ENCODE measurements at regions not wholly inside any gene's neighbourhood (a gene's known extent, or its start where the extent isn't known, plus 50 kb on each side); places are given as distances from the start of the nearest gene placed in this dataset.

DNA sequence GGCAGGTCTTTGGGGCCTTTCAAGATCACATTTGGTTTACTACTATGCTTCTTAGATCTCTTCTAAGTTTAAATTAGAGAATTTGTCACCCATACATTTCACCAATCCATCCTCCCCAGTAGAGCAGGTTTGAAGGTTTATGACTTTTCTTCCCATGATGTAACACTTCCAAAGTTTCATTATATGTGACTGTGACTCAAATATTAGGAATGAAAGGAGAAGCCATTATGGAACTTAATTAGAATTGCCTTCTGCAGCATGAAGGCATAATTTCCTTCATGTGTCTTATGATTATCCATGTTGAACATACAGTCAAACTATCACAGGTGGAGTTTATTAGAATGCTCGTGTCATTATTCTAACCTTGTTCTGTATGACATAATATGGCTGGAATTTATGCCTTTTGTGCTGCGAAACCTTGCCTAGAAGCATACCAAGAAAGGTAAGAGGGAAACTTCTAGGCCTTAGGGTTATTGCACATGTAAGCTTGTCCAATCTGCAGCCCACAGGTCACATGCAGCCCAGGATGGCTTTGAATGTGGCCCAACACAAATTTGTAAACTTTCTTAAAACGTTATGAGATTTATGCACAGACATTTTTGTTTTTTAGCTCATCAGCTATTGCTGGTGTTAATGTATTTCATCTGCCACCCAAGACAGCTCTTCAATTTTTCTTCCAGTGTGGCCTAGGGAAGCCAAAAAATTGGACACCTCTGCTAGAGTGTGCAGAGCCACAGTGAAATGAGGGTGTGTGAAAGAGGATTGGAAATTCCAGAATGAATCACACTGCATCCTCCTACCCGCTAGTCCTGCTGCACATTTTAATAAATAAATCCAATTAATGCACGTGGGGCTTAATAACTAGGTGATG is 133.6 kb downstream of the TMEM26 start:
- no peak for DNase-seq (ENCODE audit: low read depth)
- no peak overlapping the region for H3K4me3 ChIP-seq (ENCODE audit: low read length)

GRCh38 chr10:61318429-61318828 is 134.8 kb downstream of the TMEM26 start:
- DNase-seq (ENCODE audit: low read depth), result no peak
- no peak overlapping the region for H3K4me3 ChIP-seq (ENCODE audit: low read length)

More for the DNA sequence above, 133.6 kb downstream of the TMEM26 start:
- TF ChIP-seq, protein P1, sequence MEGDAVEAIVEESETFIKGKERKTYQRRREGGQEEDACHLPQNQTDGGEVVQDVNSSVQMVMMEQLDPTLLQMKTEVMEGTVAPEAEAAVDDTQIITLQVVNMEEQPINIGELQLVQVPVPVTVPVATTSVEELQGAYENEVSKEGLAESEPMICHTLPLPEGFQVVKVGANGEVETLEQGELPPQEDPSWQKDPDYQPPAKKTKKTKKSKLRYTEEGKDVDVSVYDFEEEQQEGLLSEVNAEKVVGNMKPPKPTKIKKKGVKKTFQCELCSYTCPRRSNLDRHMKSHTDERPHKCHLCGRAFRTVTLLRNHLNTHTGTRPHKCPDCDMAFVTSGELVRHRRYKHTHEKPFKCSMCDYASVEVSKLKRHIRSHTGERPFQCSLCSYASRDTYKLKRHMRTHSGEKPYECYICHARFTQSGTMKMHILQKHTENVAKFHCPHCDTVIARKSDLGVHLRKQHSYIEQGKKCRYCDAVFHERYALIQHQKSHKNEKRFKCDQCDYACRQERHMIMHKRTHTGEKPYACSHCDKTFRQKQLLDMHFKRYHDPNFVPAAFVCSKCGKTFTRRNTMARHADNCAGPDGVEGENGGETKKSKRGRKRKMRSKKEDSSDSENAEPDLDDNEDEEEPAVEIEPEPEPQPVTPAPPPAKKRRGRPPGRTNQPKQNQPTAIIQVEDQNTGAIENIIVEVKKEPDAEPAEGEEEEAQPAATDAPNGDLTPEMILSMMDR (conservative IDR thresholded peaks at IDR 0.05; ENCODE audit: low read length), result no peak

GRCh38 chr10:61317706-61318105 is 135.5 kb downstream of the TMEM26 start:
- TF ChIP-seq, protein P1 (conservative IDR thresholded peaks at IDR 0.05; ENCODE audit: low read length), result no peak
- DNase-seq (ENCODE audit: low read depth), result no peak
- H3K4me3 ChIP-seq (ENCODE audit: low read length), result no peak overlapping the region

More at GRCh38 chr10:61318429-61318828, 134.8 kb downstream of the TMEM26 start:
- TF ChIP-seq, protein P1 (conservative IDR thresholded peaks at IDR 0.05; ENCODE audit: low read length), result no peak

DNA sequence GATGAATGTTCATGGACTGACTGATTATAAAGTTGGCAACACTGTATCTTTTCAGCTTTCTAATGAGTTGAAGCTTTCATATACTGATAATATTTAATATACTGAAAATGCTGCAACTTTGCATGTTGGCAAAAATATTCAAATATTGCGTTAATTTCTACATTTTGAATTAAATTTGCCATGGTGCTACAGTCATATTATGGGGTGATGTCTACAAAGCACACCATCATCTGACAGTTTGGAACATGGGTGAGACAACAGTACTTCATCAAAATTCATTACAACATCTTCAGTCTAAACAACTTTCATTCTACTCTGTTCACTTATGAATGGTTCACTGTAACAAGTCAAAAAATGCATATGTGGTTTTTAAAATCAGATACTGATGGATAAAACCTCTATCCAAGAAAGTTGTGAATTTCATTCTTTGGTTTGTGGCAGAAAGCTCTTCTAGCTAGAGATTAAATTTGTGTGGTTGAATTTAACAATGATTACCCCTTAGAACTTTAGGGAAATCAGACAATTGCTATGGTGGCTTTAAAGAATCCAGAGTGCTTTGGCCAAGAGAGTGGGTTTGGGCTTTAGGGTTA is 136.4 kb downstream of the TMEM26 start:
- TF ChIP-seq, protein P1 (conservative IDR thresholded peaks at IDR 0.05; ENCODE audit: low read length), result no peak
- no peak for DNase-seq (ENCODE audit: low read depth)
- no peak overlapping the region for H3K4me3 ChIP-seq (ENCODE audit: low read length)

GRCh38 chr10:61314273-61314672 is 138.9 kb downstream of the TMEM26 start:
- no peak overlapping the region for H3K4me3 ChIP-seq (ENCODE audit: low read length)
- DNase-seq (ENCODE audit: low read depth), result no peak
- TF ChIP-seq, protein P1 (conservative IDR thresholded peaks at IDR 0.05; ENCODE audit: low read length), result no peak

GRCh38 chr10:61313460-61313859 is 139.7 kb downstream of the TMEM26 start:
- no peak overlapping the region for H3K4me3 ChIP-seq (ENCODE audit: low read length)
- TF ChIP-seq, protein P1 (conservative IDR thresholded peaks at IDR 0.05; ENCODE audit: low read length), result no peak
- DNase-seq (ENCODE audit: low read depth), result peak; percentile 34

DNA sequence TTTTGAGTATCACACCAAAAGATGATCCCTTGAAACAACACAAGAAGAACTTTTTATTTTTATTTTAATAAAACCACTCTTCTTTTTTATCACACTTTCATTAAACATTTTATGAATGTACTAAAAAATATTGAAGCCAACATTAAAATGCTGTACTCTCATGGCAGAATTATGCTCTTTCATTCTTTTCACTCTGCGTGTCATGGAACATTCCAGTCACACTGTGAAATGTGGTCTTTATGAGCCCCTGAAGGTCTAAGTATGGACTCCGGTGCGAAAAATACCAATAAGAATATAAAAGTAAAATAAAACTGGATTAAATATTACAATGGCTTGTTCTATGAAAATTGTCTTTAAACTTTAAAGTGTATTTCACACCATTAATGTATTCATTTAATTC is 148.4 kb downstream of the TMEM26 start:
- H3K4me3 ChIP-seq (ENCODE audit: low read length), result no peak overlapping the region
- no peak for DNase-seq (ENCODE audit: low read depth)
- TF ChIP-seq, protein P1 (conservative IDR thresholded peaks at IDR 0.05; ENCODE audit: low read length), result no peak

Measured in AG10803 (cell line).